Left ventricle myocardium inferior (tissue), 1 donor: ENCODE measurements at regions not wholly inside any gene's neighbourhood (a gene's known extent, or its start where the extent isn't known, plus 50 kb on each side); places are given as distances from the start of the nearest gene placed in this dataset.

Source experiments
- DNase-seq: peaks from one replicate; pipeline ENCODE4 v3.0.0-alpha.2; 2020
- H3K27ac ChIP-seq: fragments of 200-600 bp; replicated peaks from 2 replicates; pipeline ENCODE4 v1.8.0; 2021
- H3K27me3 ChIP-seq: fragments of 200-600 bp; 2 replicates; pipeline ENCODE4 v1.8.0; 2021; ENCODE audit warnings: low read depth
- H3K36me3 ChIP-seq: fragments of 200-600 bp; 2 replicates; pipeline ENCODE4 v1.8.0; 2021
- H3K4me1 ChIP-seq: fragments of 200-600 bp; 2 replicates; pipeline ENCODE4 v1.8.0; 2021
- H3K4me3 ChIP-seq: fragments of 200-600 bp; 2 replicates; pipeline ENCODE4 v1.8.0; 2021; ENCODE audit warnings: mild to moderate bottlenecking, moderate library complexity
- H3K9me3 ChIP-seq: fragments of 200-600 bp; replicated peaks from 2 replicates; pipeline ENCODE4 v1.8.0; 2021
- CTCF ChIP-seq: fragments of 200-600 bp; IDR thresholded peaks from 2 replicates; pipeline ENCODE4 v1.8.0; 2021; ENCODE audit warnings: antibody characterized with exemption, mild to moderate bottlenecking, borderline replicate concordance
- intact Hi-C: fragments of 100-400 bp; cut with micrococcal nuclease; formaldehyde crosslinking; loops from one replicate; pipeline ENCODE4 v1.11.0; 2022
- donor health status: DM: no; HTN: yes; CAD: no; lungs with severe emphysema.

- Histone ChIP-seq H3K27me3 (no peaks in the 10 kb centered on the region), H3K4me3 (no peak overlapping the region), H3K36me3 (no peaks in the 10 kb centered on the region), H3K9me3 (no peaks in the 10 kb centered on the region), H3K27ac (no peak overlapping the region), H3K4me1 (no peaks in the 10 kb centered on the region)
- DNase-seq = no peak
- intact Hi-C loops = no loop called here
- no peak for TF ChIP-seq CTCF
Observed at GRCh38 chrX:44723426-44723825, 120.4 kb upstream of the DUSP21 start.

- Histone ChIP-seq H3K4me3 (no peak overlapping the region), H3K36me3 (no peaks in the 10 kb centered on the region), H3K27me3 (no peaks in the 10 kb centered on the region), H3K27ac (no peak overlapping the region), H3K9me3 (no peaks in the 10 kb centered on the region), H3K4me1 (no peaks in the 10 kb centered on the region)
- no peak for TF ChIP-seq CTCF
- no peak for DNase-seq
- intact Hi-C loops = no loop called here
Observed at GRCh38 chrX:44708470-44708869, 135.4 kb upstream of the DUSP21 start.

- DNase-seq = no peak
- intact Hi-C loops = no loop called here
- H3K36me3 ChIP-seq = no peaks in the 10 kb centered on the region
- no peak for TF ChIP-seq CTCF
- H3K9me3 ChIP-seq = no peaks in the 10 kb centered on the region
- no peaks in the 10 kb centered on the region for H3K4me1 ChIP-seq
- no peaks in the 10 kb centered on the region for H3K27me3 ChIP-seq
- no peak overlapping the region for H3K4me3 ChIP-seq
- no peak overlapping the region for H3K27ac ChIP-seq
Observed at GRCh38 chrX:44705817-44706551, 137.8 kb upstream of the DUSP21 start.

GRCh38 chrX:44698357-44698756, 145.5 kb upstream of the DUSP21 start:
- Histone ChIP-seq H3K4me1 (no peaks in the 10 kb centered on the region), H3K27me3 (no peaks in the 10 kb centered on the region), H3K9me3 (no peaks in the 10 kb centered on the region), H3K36me3 (no peaks in the 10 kb centered on the region), H3K27ac (no peak overlapping the region), H3K4me3 (no peak overlapping the region)
- intact Hi-C loops = no loop called here
- DNase-seq = no peak
- no peak for TF ChIP-seq CTCF

GRCh38 chrX:44693255-44693654, 150.6 kb upstream of the DUSP21 start:
- no peaks in the 10 kb centered on the region for H3K27me3 ChIP-seq
- no peak for TF ChIP-seq CTCF
- no peak for DNase-seq
- H3K9me3 ChIP-seq = no peaks in the 10 kb centered on the region
- no peak overlapping the region for H3K27ac ChIP-seq
- H3K4me1 ChIP-seq = no peaks in the 10 kb centered on the region
- H3K4me3 ChIP-seq = no peak overlapping the region
- no peaks in the 10 kb centered on the region for H3K36me3 ChIP-seq
- intact Hi-C loops = no loop called here
